ENCODE measurements at regions not wholly inside any gene's neighbourhood (a gene's known extent, or its start where the extent isn't known, plus 50 kb on each side); places are given as distances from the start of the nearest gene placed in this dataset.

GRCh38 chr6:4545893-4546292, 230.3 kb upstream of the CDYL start:
- no peak overlapping the region for H3K4me3 Mint-ChIP-seq
- H3K9me3 Mint-ChIP-seq, result no peaks in the 10 kb centered on the region
- H3K36me3 Mint-ChIP-seq (ENCODE audit: low read depth), result no peaks in the 10 kb centered on the region
- TF ChIP-seq CTCF (IDR thresholded peaks at IDR 0.05), result no peak
- peaks cover 2% of the 10 kb centered on the region for H3K27me3 Mint-ChIP-seq (ENCODE audit: insufficient read depth)
- H3K4me1 Mint-ChIP-seq (ENCODE audit: low read depth), result no peaks in the 10 kb centered on the region; the same call in 1 of the 2 replicates
- no peak overlapping the region for H3K27ac Mint-ChIP-seq
- no peak for DNase-seq

GRCh38 chr6:4543596-4543995, 232.6 kb upstream of the CDYL start:
- Mint-ChIP-seq H3K9me3 (no peaks in the 10 kb centered on the region), H3K27me3 (ENCODE audit: insufficient read depth) (no peaks in the 10 kb centered on the region; the same call in 1 of the 2 replicates), H3K4me1 (ENCODE audit: low read depth) (no peaks in the 10 kb centered on the region; the same call in 1 of the 2 replicates), H3K4me3 (no peak overlapping the region), H3K36me3 (ENCODE audit: low read depth) (no peaks in the 10 kb centered on the region), H3K27ac (no peak overlapping the region)
- no peak for DNase-seq
- no peak for TF ChIP-seq CTCF (IDR thresholded peaks at IDR 0.05)

- no peak overlapping the region for H3K27ac Mint-ChIP-seq
- no peak overlapping the region for H3K4me3 Mint-ChIP-seq
- no peaks in the 10 kb centered on the region for H3K27me3 Mint-ChIP-seq (ENCODE audit: insufficient read depth)
- H3K36me3 Mint-ChIP-seq (ENCODE audit: low read depth), result 0 out of 2 replicates have a peak, but pooled peaks cover 8% of the 10 kb centered on the region
- peaks cover 4% of the 10 kb centered on the region; the same call in 1 of the 2 replicates for H3K9me3 Mint-ChIP-seq
- DNase-seq, result peak; percentile 47
- TF ChIP-seq CTCF (IDR thresholded peaks at IDR 0.05), result no peak
- peaks cover 38% of the 10 kb centered on the region for H3K4me1 Mint-ChIP-seq (ENCODE audit: low read depth)
These were observed 242.6 kb upstream of the CDYL start for GRCh38 chr6:4533576-4533975.

- DNase-seq, result no peak
- Mint-ChIP-seq H3K27ac (no peak overlapping the region), H3K27me3 (ENCODE audit: insufficient read depth) (no peaks in the 10 kb centered on the region), H3K36me3 (ENCODE audit: low read depth) (peaks cover 13% of the 10 kb centered on the region), H3K9me3 (peaks cover 4% of the 10 kb centered on the region; the same call in 1 of the 2 replicates), H3K4me3 (no peak overlapping the region), H3K4me1 (ENCODE audit: low read depth) (peaks cover 38% of the 10 kb centered on the region)
- no peak for TF ChIP-seq CTCF (IDR thresholded peaks at IDR 0.05)
These were observed 244.8 kb upstream of the CDYL start for GRCh38 chr6:4531406-4531805.

- Mint-ChIP-seq H3K27ac (no peak overlapping the region), H3K4me3 (no peak overlapping the region), H3K27me3 (ENCODE audit: insufficient read depth) (peaks cover 3% of the 10 kb centered on the region), H3K4me1 (ENCODE audit: low read depth) (peaks cover 33% of the 10 kb centered on the region), H3K36me3 (ENCODE audit: low read depth) (peaks cover 16% of the 10 kb centered on the region), H3K9me3 (no peaks in the 10 kb centered on the region)
- DNase-seq, result no peak
- no peak for TF ChIP-seq CTCF (IDR thresholded peaks at IDR 0.05)
These were observed 253.8 kb upstream of the CDYL start for GRCh38 chr6:4522453-4522852.

GRCh38 chr6:4521070-4521469, 255.1 kb upstream of the CDYL start:
- Mint-ChIP-seq H3K4me3 (no peak overlapping the region), H3K36me3 (ENCODE audit: low read depth) (peaks cover 7% of the 10 kb centered on the region; the same call in 1 of the 2 replicates), H3K9me3 (no peaks in the 10 kb centered on the region), H3K4me1 (ENCODE audit: low read depth) (peaks cover 33% of the 10 kb centered on the region), H3K27ac (no peak overlapping the region), H3K27me3 (ENCODE audit: insufficient read depth) (peaks cover 3% of the 10 kb centered on the region)
- DNase-seq, result no peak
- no peak for TF ChIP-seq CTCF (IDR thresholded peaks at IDR 0.05)
